ENCODE measurements at regions not wholly inside any gene's neighbourhood (a gene's known extent, or its start where the extent isn't known, plus 50 kb on each side); places are given as distances from the start of the nearest gene placed in this dataset.

DNA sequence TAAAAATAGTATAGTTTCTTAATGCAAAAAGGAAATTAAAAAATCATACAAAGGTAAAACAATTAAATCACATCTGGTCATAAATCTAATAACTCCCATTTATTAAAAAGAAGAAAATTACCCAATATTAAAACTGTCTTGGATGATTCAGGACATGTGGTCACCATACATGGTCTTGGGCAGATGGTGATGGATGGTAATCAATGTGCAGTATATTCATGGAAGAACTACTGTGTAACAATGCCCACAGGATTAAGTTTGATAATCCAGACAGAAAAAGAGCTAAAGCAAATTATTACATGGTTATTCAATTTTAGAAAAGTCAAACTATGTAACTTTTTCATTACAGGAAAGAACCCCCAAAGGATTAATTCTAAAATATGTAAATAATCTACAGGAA, 480.6 kb downstream of the QKI start:
- no peak for ATAC-seq
- Histone ChIP-seq H3K79me2 (ENCODE audit: insufficient read depth, low read length) (no peaks in the 10 kb centered on the region), H3K9ac (ENCODE audit: low read length) (no peak overlapping the region), H4K20me1 (ENCODE audit: insufficient read depth) (no peaks in the 10 kb centered on the region), H3K9me3 (ENCODE audit: control insufficient read depth in 1 of 2, insufficient read depth in 1 of 2, low read depth in 1 of 2, low read length in 2 of 2) (no peaks in the 10 kb centered on the region), H3K4me2 (ENCODE audit: low read length) (no peak overlapping the region), H3K27ac (ENCODE audit: low read depth, low read length) (no peak overlapping the region), H3K4me3 (replicated peaks in 1 of 2; ENCODE audit: low read depth in 1 of 2, low read length in 2 of 2) (no peak overlapping the region), H3K9me2 (ENCODE audit: insufficient read depth) (no peaks in the 10 kb centered on the region), H3K36me3 (ENCODE audit: control insufficient read depth in 1 of 2, insufficient read depth in 2 of 2, low read length in 2 of 2) (no peaks in the 10 kb centered on the region), H2AFZ (ENCODE audit: low read depth, low read length, poor library complexity, severe bottlenecking) (no peak overlapping the region), H3K27me3 (ENCODE audit: insufficient read depth, low read length) (no peaks in the 10 kb centered on the region), H3K4me1 (ENCODE audit: control insufficient read depth in 1 of 2, insufficient read depth in 2 of 2, low read length in 2 of 2) (no peaks in the 10 kb centered on the region)
- CTCF ChIA-PET, result no interaction called here
- intact Hi-C loops (cut with micrococcal nuclease), result no loop called here
- RAD21 ChIA-PET (ENCODE audit: low non-redundant PET in 1 of 2, low total read pairs in 2 of 2, uncharacterized antibody in 2 of 2, unreplicated experiment in 2 of 2), result no interaction called here
- BruUV-seq (replicated peaks), result no TSS peak
- POLR2A ChIA-PET, result no interaction called here
- no peak for TF ChIP-seq YY1 (IDR thresholded peaks at IDR 0.05; ENCODE audit: extremely low read depth, insufficient replicate concordance, low read depth, low read length)
- no peak for TF ChIP-seq CEBPB (IDR thresholded peaks at IDR 0.05; ENCODE audit: low read depth)
- TF ChIP-seq SIN3A (IDR thresholded peaks at IDR 0.05; ENCODE audit: low read depth), result no peak
- TF ChIP-seq, protein P1, sequence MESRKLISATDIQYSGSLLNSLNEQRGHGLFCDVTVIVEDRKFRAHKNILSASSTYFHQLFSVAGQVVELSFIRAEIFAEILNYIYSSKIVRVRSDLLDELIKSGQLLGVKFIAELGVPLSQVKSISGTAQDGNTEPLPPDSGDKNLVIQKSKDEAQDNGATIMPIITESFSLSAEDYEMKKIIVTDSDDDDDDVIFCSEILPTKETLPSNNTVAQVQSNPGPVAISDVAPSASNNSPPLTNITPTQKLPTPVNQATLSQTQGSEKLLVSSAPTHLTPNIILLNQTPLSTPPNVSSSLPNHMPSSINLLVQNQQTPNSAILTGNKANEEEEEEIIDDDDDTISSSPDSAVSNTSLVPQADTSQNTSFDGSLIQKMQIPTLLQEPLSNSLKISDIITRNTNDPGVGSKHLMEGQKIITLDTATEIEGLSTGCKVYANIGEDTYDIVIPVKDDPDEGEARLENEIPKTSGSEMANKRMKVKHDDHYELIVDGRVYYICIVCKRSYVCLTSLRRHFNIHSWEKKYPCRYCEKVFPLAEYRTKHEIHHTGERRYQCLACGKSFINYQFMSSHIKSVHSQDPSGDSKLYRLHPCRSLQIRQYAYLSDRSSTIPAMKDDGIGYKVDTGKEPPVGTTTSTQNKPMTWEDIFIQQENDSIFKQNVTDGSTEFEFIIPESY (IDR thresholded peaks at IDR 0.05; ENCODE audit: extremely low read depth, insufficient replicate concordance, low read length), result no peak
- no peak for TF ChIP-seq ELF1 (IDR thresholded peaks at IDR 0.05; ENCODE audit: borderline replicate concordance, low read depth)
- TF ChIP-seq, protein P2, sequence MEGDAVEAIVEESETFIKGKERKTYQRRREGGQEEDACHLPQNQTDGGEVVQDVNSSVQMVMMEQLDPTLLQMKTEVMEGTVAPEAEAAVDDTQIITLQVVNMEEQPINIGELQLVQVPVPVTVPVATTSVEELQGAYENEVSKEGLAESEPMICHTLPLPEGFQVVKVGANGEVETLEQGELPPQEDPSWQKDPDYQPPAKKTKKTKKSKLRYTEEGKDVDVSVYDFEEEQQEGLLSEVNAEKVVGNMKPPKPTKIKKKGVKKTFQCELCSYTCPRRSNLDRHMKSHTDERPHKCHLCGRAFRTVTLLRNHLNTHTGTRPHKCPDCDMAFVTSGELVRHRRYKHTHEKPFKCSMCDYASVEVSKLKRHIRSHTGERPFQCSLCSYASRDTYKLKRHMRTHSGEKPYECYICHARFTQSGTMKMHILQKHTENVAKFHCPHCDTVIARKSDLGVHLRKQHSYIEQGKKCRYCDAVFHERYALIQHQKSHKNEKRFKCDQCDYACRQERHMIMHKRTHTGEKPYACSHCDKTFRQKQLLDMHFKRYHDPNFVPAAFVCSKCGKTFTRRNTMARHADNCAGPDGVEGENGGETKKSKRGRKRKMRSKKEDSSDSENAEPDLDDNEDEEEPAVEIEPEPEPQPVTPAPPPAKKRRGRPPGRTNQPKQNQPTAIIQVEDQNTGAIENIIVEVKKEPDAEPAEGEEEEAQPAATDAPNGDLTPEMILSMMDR (IDR thresholded peaks at IDR 0.05 in 2 of 3, conservative IDR thresholded peaks at IDR 0.05 in 1 of 3; ENCODE audit: borderline replicate concordance in 1 of 3, insufficient read depth in 1 of 3, low read depth in 2 of 3, low read length in 2 of 3), result no peak
- no peak for TF ChIP-seq ZFX (IDR thresholded peaks at IDR 0.05)
- TF ChIP-seq CBX3 (IDR thresholded peaks at IDR 0.05; ENCODE audit: low read depth), result no peak
- no peak for TF ChIP-seq SP1 (IDR thresholded peaks at IDR 0.05; ENCODE audit: low read depth)
- TF ChIP-seq EZH2 (IDR thresholded peaks at IDR 0.05), result no peak
- TF ChIP-seq EGR1 (IDR thresholded peaks at IDR 0.05; ENCODE audit: low read depth), result no peak
- no peak for TF ChIP-seq RAD21 (IDR thresholded peaks at IDR 0.05; ENCODE audit: low read depth)
- TF ChIP-seq, protein P3, sequence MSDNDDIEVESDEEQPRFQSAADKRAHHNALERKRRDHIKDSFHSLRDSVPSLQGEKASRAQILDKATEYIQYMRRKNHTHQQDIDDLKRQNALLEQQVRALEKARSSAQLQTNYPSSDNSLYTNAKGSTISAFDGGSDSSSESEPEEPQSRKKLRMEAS (IDR thresholded peaks at IDR 0.05), result no peak
- no peak for TF ChIP-seq EZH2phosphoT487 (IDR thresholded peaks at IDR 0.05; ENCODE audit: borderline replicate concordance)
- no peak for TF ChIP-seq JUND (IDR thresholded peaks at IDR 0.05)
- TF ChIP-seq, protein P4, sequence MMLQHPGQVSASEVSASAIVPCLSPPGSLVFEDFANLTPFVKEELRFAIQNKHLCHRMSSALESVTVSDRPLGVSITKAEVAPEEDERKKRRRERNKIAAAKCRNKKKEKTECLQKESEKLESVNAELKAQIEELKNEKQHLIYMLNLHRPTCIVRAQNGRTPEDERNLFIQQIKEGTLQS (IDR thresholded peaks at IDR 0.05), result no peak
- TF ChIP-seq, protein P5, sequence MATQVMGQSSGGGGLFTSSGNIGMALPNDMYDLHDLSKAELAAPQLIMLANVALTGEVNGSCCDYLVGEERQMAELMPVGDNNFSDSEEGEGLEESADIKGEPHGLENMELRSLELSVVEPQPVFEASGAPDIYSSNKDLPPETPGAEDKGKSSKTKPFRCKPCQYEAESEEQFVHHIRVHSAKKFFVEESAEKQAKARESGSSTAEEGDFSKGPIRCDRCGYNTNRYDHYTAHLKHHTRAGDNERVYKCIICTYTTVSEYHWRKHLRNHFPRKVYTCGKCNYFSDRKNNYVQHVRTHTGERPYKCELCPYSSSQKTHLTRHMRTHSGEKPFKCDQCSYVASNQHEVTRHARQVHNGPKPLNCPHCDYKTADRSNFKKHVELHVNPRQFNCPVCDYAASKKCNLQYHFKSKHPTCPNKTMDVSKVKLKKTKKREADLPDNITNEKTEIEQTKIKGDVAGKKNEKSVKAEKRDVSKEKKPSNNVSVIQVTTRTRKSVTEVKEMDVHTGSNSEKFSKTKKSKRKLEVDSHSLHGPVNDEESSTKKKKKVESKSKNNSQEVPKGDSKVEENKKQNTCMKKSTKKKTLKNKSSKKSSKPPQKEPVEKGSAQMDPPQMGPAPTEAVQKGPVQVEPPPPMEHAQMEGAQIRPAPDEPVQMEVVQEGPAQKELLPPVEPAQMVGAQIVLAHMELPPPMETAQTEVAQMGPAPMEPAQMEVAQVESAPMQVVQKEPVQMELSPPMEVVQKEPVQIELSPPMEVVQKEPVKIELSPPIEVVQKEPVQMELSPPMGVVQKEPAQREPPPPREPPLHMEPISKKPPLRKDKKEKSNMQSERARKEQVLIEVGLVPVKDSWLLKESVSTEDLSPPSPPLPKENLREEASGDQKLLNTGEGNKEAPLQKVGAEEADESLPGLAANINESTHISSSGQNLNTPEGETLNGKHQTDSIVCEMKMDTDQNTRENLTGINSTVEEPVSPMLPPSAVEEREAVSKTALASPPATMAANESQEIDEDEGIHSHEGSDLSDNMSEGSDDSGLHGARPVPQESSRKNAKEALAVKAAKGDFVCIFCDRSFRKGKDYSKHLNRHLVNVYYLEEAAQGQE (IDR thresholded peaks at IDR 0.05; ENCODE audit: low read depth), result no peak
- no peak for DNase-seq (ENCODE audit: low read depth, low spot score)
